ENCODE measurements at regions not wholly inside any gene's neighbourhood (a gene's known extent, or its start where the extent isn't known, plus 50 kb on each side); places are given as distances from the start of the nearest gene placed in this dataset.

DNA sequence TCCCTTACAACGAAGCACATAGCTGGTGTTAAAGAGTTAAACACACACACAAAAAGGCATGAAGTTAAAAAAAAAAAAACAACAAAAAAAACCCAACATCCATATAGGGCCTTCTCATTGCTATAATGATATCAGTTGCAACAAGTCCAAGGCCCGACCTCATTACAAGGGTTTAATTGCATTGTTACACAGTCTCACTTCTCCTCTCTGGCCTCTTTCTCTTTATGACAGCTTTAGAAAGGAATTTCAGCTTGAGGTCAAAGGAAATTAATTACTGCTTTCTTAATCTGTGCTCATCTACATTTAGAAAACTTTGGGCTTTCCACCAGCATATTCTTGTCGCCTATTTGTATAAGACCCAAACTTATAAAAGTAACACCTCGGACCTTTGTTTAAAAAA is 342.1 kb downstream of the NR2F2 start:
- no peak for DNase-seq (ENCODE audit: low spot score in 2 of 2)
- Histone ChIP-seq H3K4me3 (no peak overlapping the region), H3K4me1 (no peaks in the 10 kb centered on the region), H3K27me3 (no peaks in the 10 kb centered on the region), H3K36me3 (no peaks in the 10 kb centered on the region), H3K9me3 (no peaks in the 10 kb centered on the region), H3K27ac (no peak overlapping the region)
- 70 to 75% methylated on average over 4 of the region's 4 CpGs for WGBS, 2 donors
- TF ChIP-seq, protein P1, sequence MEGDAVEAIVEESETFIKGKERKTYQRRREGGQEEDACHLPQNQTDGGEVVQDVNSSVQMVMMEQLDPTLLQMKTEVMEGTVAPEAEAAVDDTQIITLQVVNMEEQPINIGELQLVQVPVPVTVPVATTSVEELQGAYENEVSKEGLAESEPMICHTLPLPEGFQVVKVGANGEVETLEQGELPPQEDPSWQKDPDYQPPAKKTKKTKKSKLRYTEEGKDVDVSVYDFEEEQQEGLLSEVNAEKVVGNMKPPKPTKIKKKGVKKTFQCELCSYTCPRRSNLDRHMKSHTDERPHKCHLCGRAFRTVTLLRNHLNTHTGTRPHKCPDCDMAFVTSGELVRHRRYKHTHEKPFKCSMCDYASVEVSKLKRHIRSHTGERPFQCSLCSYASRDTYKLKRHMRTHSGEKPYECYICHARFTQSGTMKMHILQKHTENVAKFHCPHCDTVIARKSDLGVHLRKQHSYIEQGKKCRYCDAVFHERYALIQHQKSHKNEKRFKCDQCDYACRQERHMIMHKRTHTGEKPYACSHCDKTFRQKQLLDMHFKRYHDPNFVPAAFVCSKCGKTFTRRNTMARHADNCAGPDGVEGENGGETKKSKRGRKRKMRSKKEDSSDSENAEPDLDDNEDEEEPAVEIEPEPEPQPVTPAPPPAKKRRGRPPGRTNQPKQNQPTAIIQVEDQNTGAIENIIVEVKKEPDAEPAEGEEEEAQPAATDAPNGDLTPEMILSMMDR (IDR thresholded peaks at IDR 0.05) = no peak
- TF ChIP-seq EP300 (IDR thresholded peaks at IDR 0.05) (no peak), POLR2A (IDR thresholded peaks at IDR 0.05) (no peak)

DNA sequence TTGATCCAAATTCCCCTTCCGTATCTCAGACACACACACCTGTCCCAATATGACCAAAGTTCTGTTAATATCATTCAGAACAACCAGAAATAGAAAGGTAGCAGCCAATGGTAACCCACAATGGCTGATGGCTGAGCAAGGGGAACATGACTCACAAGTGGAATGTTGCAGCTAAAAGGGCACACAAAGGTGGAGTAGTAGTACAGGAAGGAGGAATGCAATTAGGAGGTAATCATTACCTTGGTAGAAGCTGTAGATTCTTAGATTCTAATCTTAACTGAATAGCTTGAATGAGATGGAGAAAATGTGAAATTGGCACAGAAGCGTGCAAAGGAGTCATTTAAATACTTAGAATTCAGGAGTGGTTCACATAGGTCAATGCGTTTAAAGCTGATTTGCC is 347.9 kb downstream of the NR2F2 start:
- Histone ChIP-seq H3K4me1 (no peaks in the 10 kb centered on the region), H3K9me3 (no peaks in the 10 kb centered on the region), H3K36me3 (no peaks in the 10 kb centered on the region), H3K4me3 (no peak overlapping the region), H3K27me3 (no peaks in the 10 kb centered on the region), H3K27ac (no peak overlapping the region)
- no peak for DNase-seq (ENCODE audit: low spot score in 2 of 2)
- 93 to 95% methylated on average over 3 of the region's 3 CpGs for WGBS, 2 donors
- no peak for TF ChIP-seq POLR2A (IDR thresholded peaks at IDR 0.05)
- TF ChIP-seq, protein P1 (IDR thresholded peaks at IDR 0.05) = no peak
- TF ChIP-seq EP300 (IDR thresholded peaks at IDR 0.05) = no peak

DNA sequence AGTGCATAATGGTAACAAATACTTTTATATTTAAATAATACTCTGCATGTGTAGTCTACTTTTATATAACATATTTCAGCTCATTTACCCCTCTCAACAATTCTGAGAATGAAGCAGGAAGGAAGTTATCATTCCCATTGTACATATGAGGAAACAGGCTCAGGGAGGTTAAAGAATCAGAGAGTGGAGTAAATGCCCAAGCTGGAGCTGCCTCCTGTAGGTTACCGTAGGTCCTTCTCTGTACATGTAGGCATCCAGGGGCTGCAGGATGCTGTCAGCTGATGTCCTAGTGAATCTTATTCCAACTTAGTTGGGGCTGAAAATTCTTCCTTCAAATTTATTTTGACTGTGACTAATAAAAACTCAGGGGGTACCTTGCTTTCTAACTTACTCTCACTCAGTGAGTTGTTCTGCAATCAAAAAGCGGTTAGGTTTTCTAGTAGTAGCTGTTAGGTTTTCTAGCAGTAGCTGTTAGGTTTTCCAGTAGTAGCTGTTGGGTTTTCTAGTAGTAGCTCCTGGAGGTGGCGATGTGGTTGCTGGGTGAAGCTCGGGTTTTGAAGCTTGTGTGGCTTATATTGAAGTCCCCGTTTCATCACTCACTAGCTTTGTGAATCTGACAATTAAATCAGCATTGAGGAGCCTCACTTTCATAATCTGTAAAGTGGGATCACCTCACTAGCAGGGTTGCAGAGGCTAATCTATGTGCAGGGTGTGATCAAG is 357.0 kb downstream of the NR2F2 start:
- 93 to 96% methylated on average over 5 of the region's 5 CpGs for WGBS, 2 donors
- TF ChIP-seq EP300 (IDR thresholded peaks at IDR 0.05) (no peak), POLR2A (IDR thresholded peaks at IDR 0.05) (no peak)
- TF ChIP-seq, protein P1 (IDR thresholded peaks at IDR 0.05) = no peak
- no peak overlapping the region for H3K27ac ChIP-seq
- H3K36me3 ChIP-seq = no peaks in the 10 kb centered on the region
- no peaks in the 10 kb centered on the region for H3K4me1 ChIP-seq
- no peaks in the 10 kb centered on the region for H3K27me3 ChIP-seq
- H3K9me3 ChIP-seq = no peaks in the 10 kb centered on the region
- no peak overlapping the region for H3K4me3 ChIP-seq
- no peak for DNase-seq (ENCODE audit: low spot score in 2 of 2)

DNA sequence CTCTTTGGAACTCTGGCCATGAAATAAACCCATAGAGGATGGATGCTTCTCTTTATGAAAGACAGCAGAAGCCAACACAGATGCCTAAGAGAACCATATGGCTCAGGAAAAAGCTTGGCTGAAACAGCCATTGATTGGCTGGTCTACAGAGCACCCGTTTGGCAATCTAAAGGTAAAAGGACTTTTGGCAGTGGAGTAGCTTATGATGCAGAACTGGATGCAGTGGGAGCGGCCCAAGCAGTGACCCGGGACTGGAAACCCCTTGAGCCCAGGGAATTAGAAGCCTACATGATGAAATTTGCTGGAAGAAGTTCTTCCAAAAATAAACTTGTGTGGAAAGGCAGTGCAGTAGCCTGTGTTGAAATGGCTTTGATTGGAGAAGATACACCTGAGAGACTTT is 360.2 kb downstream of the NR2F2 start:
- no peaks in the 10 kb centered on the region for H3K27me3 ChIP-seq
- H3K9me3 ChIP-seq = no peaks in the 10 kb centered on the region
- WGBS, 2 donors = 46 to 65% methylated on average over 3 of the region's 3 CpGs
- TF ChIP-seq EP300 (IDR thresholded peaks at IDR 0.05) = no peak
- H3K36me3 ChIP-seq = no peaks in the 10 kb centered on the region
- no peak for DNase-seq (ENCODE audit: low spot score in 2 of 2)
- H3K27ac ChIP-seq = no peak overlapping the region
- H3K4me1 ChIP-seq = peaks cover 0 to 24% (median 2%) of the 10 kb centered on the region in 4 donors
- H3K4me3 ChIP-seq = no peak overlapping the region

DNA sequence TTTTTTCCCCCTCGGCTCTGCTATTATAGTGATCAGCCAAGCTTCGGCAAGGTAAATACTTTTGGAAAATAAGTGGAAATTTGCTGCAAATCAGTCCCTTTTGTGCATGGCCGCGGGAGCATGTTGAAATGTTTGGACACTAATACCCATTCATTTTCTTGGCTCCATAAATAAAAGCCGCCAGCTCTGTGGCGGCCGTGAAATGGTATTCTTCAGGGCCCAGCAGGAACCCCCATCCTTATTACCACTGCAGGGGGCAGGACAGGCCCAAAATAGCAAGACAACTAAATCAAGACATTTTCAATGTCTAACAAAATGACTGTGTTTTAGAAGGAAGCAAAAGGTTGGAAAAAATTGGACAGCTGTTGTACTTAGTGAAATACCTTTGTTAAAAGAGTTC is 362.3 kb downstream of the NR2F2 start:
- Histone ChIP-seq H3K36me3 (no peaks in the 10 kb centered on the region), H3K4me3 (no peak overlapping the region), H3K27me3 (no peaks in the 10 kb centered on the region), H3K9me3 (no peaks in the 10 kb centered on the region), H3K4me1 (peaks cover 0 to 24% (median 2%) of the 10 kb centered on the region in 4 donors), H3K27ac (no peak overlapping the region)
- 64 to 72% methylated on average over 7 of the region's 7 CpGs for WGBS, 2 donors
- TF ChIP-seq, protein P1 (IDR thresholded peaks at IDR 0.05) = no peak
- TF ChIP-seq EP300 (IDR thresholded peaks at IDR 0.05) (no peak), POLR2A (IDR thresholded peaks at IDR 0.05) (no peak)
- DNase-seq (ENCODE audit: low spot score in 2 of 2) = no peak

Data from tibial nerve (tissue), 4 donors.